ENCODE measurements at regions not wholly inside any gene's neighbourhood (a gene's known extent, or its start where the extent isn't known, plus 50 kb on each side); places are given as distances from the start of the nearest gene placed in this dataset.
A peak's percentile ranks its signal among the peaks of the same experiment; 100 is the strongest.
"Not testable (repeated sequence)": the region's sequence is repeated elsewhere in the genome, so short reads cannot be mapped to it uniquely, and the experiment has no call there.

DNA sequence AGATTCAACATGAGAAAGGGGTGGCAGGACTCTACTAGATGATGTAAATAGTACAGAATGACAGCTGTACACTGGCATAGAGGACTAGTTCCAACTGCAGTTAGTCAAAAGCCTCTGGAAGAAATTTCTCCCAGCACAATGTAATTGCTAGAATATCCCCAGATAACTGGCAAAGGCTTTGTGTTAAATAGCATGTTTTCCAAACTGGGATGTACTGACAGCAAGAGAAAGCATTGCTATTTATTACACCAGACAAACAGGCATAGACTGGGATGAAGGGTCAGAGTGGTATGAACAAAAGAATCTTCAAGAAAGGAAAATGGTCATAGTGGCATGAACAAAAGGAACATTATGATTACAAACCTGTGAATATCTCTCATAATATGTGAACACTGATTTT lies 115.9 kb upstream of the CXADR start:
- no peaks in the 10 kb centered on the region for H3K27me3 ChIP-seq (ENCODE audit: insufficient read depth, low read length)
- H3K36me3 ChIP-seq (ENCODE audit: control insufficient read depth in 1 of 2, insufficient read depth in 2 of 2, low read length in 2 of 2), result no peaks in the 10 kb centered on the region
- no peak overlapping the region for H2AFZ ChIP-seq (ENCODE audit: insufficient read depth, low read length, poor library complexity)
- H2BK5ac ChIP-seq (ENCODE audit: low read depth, low read length, poor library complexity), result no peak overlapping the region
- H3K9ac ChIP-seq (ENCODE audit: low read length), result no peak overlapping the region
- H2BK12ac ChIP-seq (ENCODE audit: low read length), result no peak overlapping the region
- no peaks in the 10 kb centered on the region for H3K4me1 ChIP-seq (ENCODE audit: control insufficient read depth in 1 of 2, insufficient read depth in 2 of 2, low read length in 2 of 2)
- H4K8ac ChIP-seq (ENCODE audit: low read depth, low read length), result no peak overlapping the region
- no peak overlapping the region for H4K12ac ChIP-seq (ENCODE audit: low read depth, low read length)
- no peak overlapping the region for H3K27ac ChIP-seq (ENCODE audit: low read depth, low read length)
- H2BK120ac ChIP-seq (ENCODE audit: insufficient read depth, low read length, poor library complexity), result no peak overlapping the region
- no peak overlapping the region for H2AK5ac ChIP-seq (ENCODE audit: low read length)
- no peaks in the 10 kb centered on the region for H3K79me1 ChIP-seq (ENCODE audit: low read length)
- no peak overlapping the region for H3K4ac ChIP-seq (ENCODE audit: low read depth, low read length)
- no peak for DNase-seq
- H3K79me2 ChIP-seq (ENCODE audit: control insufficient read depth, insufficient read depth, low read length, poor library complexity), result no peaks in the 10 kb centered on the region
- no peak overlapping the region for H3K23ac ChIP-seq (ENCODE audit: low read length)
- H4K91ac ChIP-seq (ENCODE audit: low read depth, low read length), result no peak overlapping the region
- no peak overlapping the region for H3K18ac ChIP-seq (ENCODE audit: low read length)
- no peaks in the 10 kb centered on the region for H3K9me3 ChIP-seq (ENCODE audit: insufficient read depth, low read depth, low read length)
- no peak overlapping the region for H3K14ac ChIP-seq (ENCODE audit: low read length)
- no peak overlapping the region for H3K4me2 ChIP-seq (ENCODE audit: low read length)
- no peak overlapping the region for H3K4me3 ChIP-seq (ENCODE audit: low read depth, low read length)

DNA sequence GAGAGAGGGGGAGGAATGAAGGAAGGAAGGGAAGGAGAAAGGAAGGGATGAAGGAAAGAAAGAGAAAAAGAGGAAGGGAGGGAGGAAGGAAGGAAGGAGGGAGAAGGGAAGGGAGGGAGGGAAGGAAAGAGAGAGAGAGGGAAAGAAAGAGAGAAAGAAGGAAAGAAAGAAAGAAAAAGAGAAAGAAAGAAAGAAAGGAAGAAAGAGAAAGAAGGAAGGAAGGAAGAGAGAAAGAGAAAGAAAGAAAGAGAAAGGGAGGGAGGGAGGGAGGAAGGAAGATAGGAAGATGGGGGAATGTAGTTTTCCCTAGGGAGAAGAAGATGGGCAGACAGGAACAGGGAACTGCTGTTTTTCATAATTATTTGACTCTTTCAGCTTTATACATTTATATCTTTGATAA lies 115.1 kb upstream of the CXADR start:
- H3K4ac ChIP-seq (ENCODE audit: low read depth, low read length), result no peak overlapping the region
- H4K91ac ChIP-seq (ENCODE audit: low read depth, low read length), result no peak overlapping the region
- H3K4me2 ChIP-seq (ENCODE audit: low read length), result no peak overlapping the region
- H3K9ac ChIP-seq (ENCODE audit: low read length), result no peak overlapping the region
- no peak overlapping the region for H3K27ac ChIP-seq (ENCODE audit: low read depth, low read length)
- H2AK5ac ChIP-seq (ENCODE audit: low read length), result no peak overlapping the region
- H3K14ac ChIP-seq (ENCODE audit: low read length), result no peak overlapping the region
- H2BK12ac ChIP-seq (ENCODE audit: low read length), result no peak overlapping the region
- no peak overlapping the region for H2BK5ac ChIP-seq (ENCODE audit: low read depth, low read length, poor library complexity)
- no peaks in the 10 kb centered on the region for H3K4me1 ChIP-seq (ENCODE audit: control insufficient read depth in 1 of 2, insufficient read depth in 2 of 2, low read length in 2 of 2)
- H3K23ac ChIP-seq (ENCODE audit: low read length), result no peak overlapping the region
- H3K9me3 ChIP-seq (ENCODE audit: insufficient read depth, low read depth, low read length), result no peaks in the 10 kb centered on the region
- no peak overlapping the region for H4K12ac ChIP-seq (ENCODE audit: low read depth, low read length)
- no peak overlapping the region for H2AFZ ChIP-seq (ENCODE audit: insufficient read depth, low read length, poor library complexity)
- no peaks in the 10 kb centered on the region for H3K27me3 ChIP-seq (ENCODE audit: insufficient read depth, low read length)
- H3K4me3 ChIP-seq (ENCODE audit: low read depth, low read length), result no peak overlapping the region
- DNase-seq, result no peak
- H2BK120ac ChIP-seq (ENCODE audit: insufficient read depth, low read length, poor library complexity), result no peak overlapping the region
- H3K36me3 ChIP-seq (ENCODE audit: control insufficient read depth in 1 of 2, insufficient read depth in 2 of 2, low read length in 2 of 2), result no peaks in the 10 kb centered on the region
- H3K79me2 ChIP-seq (ENCODE audit: control insufficient read depth, insufficient read depth, low read length, poor library complexity), result no peaks in the 10 kb centered on the region
- H3K79me1 ChIP-seq (ENCODE audit: low read length), result no peaks in the 10 kb centered on the region
- no peak overlapping the region for H4K8ac ChIP-seq (ENCODE audit: low read depth, low read length)
- H3K18ac ChIP-seq (ENCODE audit: low read length), result no peak overlapping the region

DNA sequence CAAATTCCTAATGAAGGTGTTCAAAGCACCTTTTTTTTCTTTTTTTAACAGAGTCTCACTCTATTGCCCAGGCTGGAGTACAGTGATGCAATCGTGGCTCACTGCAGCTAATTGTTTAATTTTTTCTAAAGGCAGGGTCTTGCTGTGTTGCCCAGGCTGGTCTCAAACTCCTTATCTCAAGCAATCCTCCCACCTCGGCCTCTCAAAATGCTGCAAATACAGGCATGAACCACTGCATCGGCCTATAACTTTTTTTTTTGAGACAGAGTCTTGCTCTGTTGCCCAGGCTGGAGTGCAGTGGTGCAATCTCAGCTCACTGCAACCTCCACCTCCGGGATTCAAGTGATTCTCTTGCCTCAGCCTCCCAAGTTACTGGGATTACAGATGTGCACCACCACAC lies 113.9 kb upstream of the CXADR start:
- not testable (repeated sequence) for H3K4me3 ChIP-seq (ENCODE audit: low read depth, low read length); H3K27me3 ChIP-seq (ENCODE audit: insufficient read depth, low read length); H3K79me2 ChIP-seq (ENCODE audit: control insufficient read depth, insufficient read depth, low read length, poor library complexity); H3K79me1 ChIP-seq (ENCODE audit: low read length); H3K18ac ChIP-seq (ENCODE audit: low read length); H3K9ac ChIP-seq (ENCODE audit: low read length); H3K4ac ChIP-seq (ENCODE audit: low read depth, low read length); H4K8ac ChIP-seq (ENCODE audit: low read depth, low read length); H4K12ac ChIP-seq (ENCODE audit: low read depth, low read length); H2BK12ac ChIP-seq (ENCODE audit: low read length); H2AFZ ChIP-seq (ENCODE audit: insufficient read depth, low read length, poor library complexity); H2BK5ac ChIP-seq (ENCODE audit: low read depth, low read length, poor library complexity); H4K91ac ChIP-seq (ENCODE audit: low read depth, low read length); H3K23ac ChIP-seq (ENCODE audit: low read length); H2BK120ac ChIP-seq (ENCODE audit: insufficient read depth, low read length, poor library complexity); H3K9me3 ChIP-seq (ENCODE audit: insufficient read depth, low read depth, low read length); H2AK5ac ChIP-seq (ENCODE audit: low read length); DNase-seq; H3K4me2 ChIP-seq (ENCODE audit: low read length); H3K36me3 ChIP-seq (ENCODE audit: control insufficient read depth in 1 of 2, insufficient read depth in 2 of 2, low read length in 2 of 2); H3K27ac ChIP-seq (ENCODE audit: low read depth, low read length); H3K14ac ChIP-seq (ENCODE audit: low read length); H3K4me1 ChIP-seq (ENCODE audit: control insufficient read depth in 1 of 2, insufficient read depth in 2 of 2, low read length in 2 of 2)
- WGBS (ENCODE audit: extremely low coverage, insufficient coverage, insufficient read length), result no CpG with 5 or more reads among the region's 4 CpGs

DNA sequence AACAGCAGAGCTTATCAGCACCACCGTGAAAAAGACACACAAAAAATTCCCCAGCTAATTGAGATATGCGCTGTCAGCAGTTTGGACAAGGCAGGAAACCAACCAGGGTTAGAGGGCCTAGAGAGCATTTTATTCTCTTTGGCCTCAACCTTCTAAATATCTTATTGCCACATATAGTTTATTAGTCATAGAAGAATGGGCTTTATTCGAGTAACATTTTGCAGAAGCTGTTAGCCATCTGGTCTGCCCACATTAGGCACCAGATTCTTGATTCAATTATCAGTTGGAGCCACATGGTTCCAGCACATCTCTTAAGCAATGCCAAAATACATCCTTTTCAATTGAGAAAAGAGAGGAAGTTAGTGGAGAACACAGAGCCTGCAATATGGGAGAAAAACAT lies 109.9 kb upstream of the CXADR start:
- Histone ChIP-seq H3K79me1 (ENCODE audit: low read length) (no peaks in the 10 kb centered on the region), H4K12ac (ENCODE audit: low read depth, low read length) (no peak overlapping the region), H3K14ac (ENCODE audit: low read length) (no peak overlapping the region), H2AK5ac (ENCODE audit: low read length) (no peak overlapping the region), H2AFZ (ENCODE audit: insufficient read depth, low read length, poor library complexity) (no peak overlapping the region), H3K18ac (ENCODE audit: low read length) (no peak overlapping the region), H2BK5ac (ENCODE audit: low read depth, low read length, poor library complexity) (no peak overlapping the region), H3K9ac (ENCODE audit: low read length) (no peak overlapping the region), H3K36me3 (ENCODE audit: control insufficient read depth in 1 of 2, insufficient read depth in 2 of 2, low read length in 2 of 2) (no peaks in the 10 kb centered on the region), H3K4ac (ENCODE audit: low read depth, low read length) (no peak overlapping the region), H2BK12ac (ENCODE audit: low read length) (no peak overlapping the region), H3K4me3 (ENCODE audit: low read depth, low read length) (no peak overlapping the region), H4K8ac (ENCODE audit: low read depth, low read length) (no peak overlapping the region), H3K79me2 (ENCODE audit: control insufficient read depth, insufficient read depth, low read length, poor library complexity) (no peaks in the 10 kb centered on the region), H3K4me2 (ENCODE audit: low read length) (no peak overlapping the region), H4K91ac (ENCODE audit: low read depth, low read length) (no peak overlapping the region), H3K4me1 (ENCODE audit: control insufficient read depth in 1 of 2, insufficient read depth in 2 of 2, low read length in 2 of 2) (no peaks in the 10 kb centered on the region), H2BK120ac (ENCODE audit: insufficient read depth, low read length, poor library complexity) (no peak overlapping the region), H3K9me3 (ENCODE audit: insufficient read depth, low read depth, low read length) (no peaks in the 10 kb centered on the region), H3K23ac (ENCODE audit: low read length) (no peak overlapping the region), H3K27ac (ENCODE audit: low read depth, low read length) (no peak overlapping the region), H3K27me3 (ENCODE audit: insufficient read depth, low read length) (no peaks in the 10 kb centered on the region)
- DNase-seq, result no peak
- no CpG with 5 or more reads among the region's 3 CpGs for WGBS (ENCODE audit: extremely low coverage, insufficient coverage, insufficient read length)

DNA sequence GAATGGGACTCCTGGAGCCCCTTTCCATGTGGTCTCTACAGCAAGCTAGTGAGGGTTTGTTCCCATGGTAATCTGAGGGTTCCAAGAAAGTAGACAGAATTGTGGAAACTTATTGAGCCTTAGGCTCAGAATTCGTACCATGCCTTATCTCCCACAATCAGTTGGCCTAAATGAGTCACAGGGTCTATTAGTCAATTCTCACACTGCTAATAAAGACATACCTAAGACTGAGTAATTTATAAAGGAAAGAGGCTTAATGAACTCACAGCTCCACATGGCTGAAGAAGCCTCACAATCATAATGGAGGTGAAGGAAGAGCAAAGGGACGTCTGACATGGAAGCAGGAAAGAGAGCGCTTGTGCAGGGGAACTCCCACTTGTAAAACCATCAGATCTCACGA lies 106.6 kb upstream of the CXADR start:
- no peak overlapping the region for H4K91ac ChIP-seq (ENCODE audit: low read depth, low read length)
- H3K79me1 ChIP-seq (ENCODE audit: low read length), result no peaks in the 10 kb centered on the region
- no peak overlapping the region for H3K4me3 ChIP-seq (ENCODE audit: low read depth, low read length)
- WGBS (ENCODE audit: extremely low coverage, insufficient coverage, insufficient read length), result no CpG with 5 or more reads among the region's 4 CpGs
- no peak overlapping the region for H3K23ac ChIP-seq (ENCODE audit: low read length)
- no peak overlapping the region for H3K9ac ChIP-seq (ENCODE audit: low read length)
- no peaks in the 10 kb centered on the region for H3K9me3 ChIP-seq (ENCODE audit: insufficient read depth, low read depth, low read length)
- H3K36me3 ChIP-seq (ENCODE audit: control insufficient read depth in 1 of 2, insufficient read depth in 2 of 2, low read length in 2 of 2), result no peaks in the 10 kb centered on the region
- H3K4ac ChIP-seq (ENCODE audit: low read depth, low read length), result no peak overlapping the region
- H2AK5ac ChIP-seq (ENCODE audit: low read length), result no peak overlapping the region
- no peak overlapping the region for H2BK12ac ChIP-seq (ENCODE audit: low read length)
- H3K18ac ChIP-seq (ENCODE audit: low read length), result no peak overlapping the region
- H4K8ac ChIP-seq (ENCODE audit: low read depth, low read length), result no peak overlapping the region
- no peaks in the 10 kb centered on the region for H3K79me2 ChIP-seq (ENCODE audit: control insufficient read depth, insufficient read depth, low read length, poor library complexity)
- no peaks in the 10 kb centered on the region for H3K27me3 ChIP-seq (ENCODE audit: insufficient read depth, low read length)
- DNase-seq, result peak in 1 of 2 donors; percentile 7
- no peaks in the 10 kb centered on the region for H3K4me1 ChIP-seq (ENCODE audit: control insufficient read depth in 1 of 2, insufficient read depth in 2 of 2, low read length in 2 of 2)
- no peak overlapping the region for H4K12ac ChIP-seq (ENCODE audit: low read depth, low read length)
- H3K14ac ChIP-seq (ENCODE audit: low read length), result no peak overlapping the region
- no peak overlapping the region for H2BK5ac ChIP-seq (ENCODE audit: low read depth, low read length, poor library complexity)
- H2BK120ac ChIP-seq (ENCODE audit: insufficient read depth, low read length, poor library complexity), result no peak overlapping the region
- no peak overlapping the region for H3K4me2 ChIP-seq (ENCODE audit: low read length)
- H2AFZ ChIP-seq (ENCODE audit: insufficient read depth, low read length, poor library complexity), result no peak overlapping the region
- H3K27ac ChIP-seq (ENCODE audit: low read depth, low read length), result no peak overlapping the region
